Lung (tissue), 11 donors: ENCODE measurements at regions not wholly inside any gene's neighbourhood (a gene's known extent, or its start where the extent isn't known, plus 50 kb on each side); places are given as distances from the start of the nearest gene placed in this dataset.

Source experiments
- ATAC-seq: fragments of 200-7000 bp; cut with Tn5 transposase; one replicate; pipeline ENCODE4 v1.9.1; 2020; ENCODE audit warnings: moderate number of reproducible peaks; ENCODE audit not compliant: insufficient read depth, low FRiP score
- DNase-seq, 3 donors: peaks; one replicate each; pipeline ENCODE4 v3.0.0-alpha.2; 2013 to 2017
- H3K27ac ChIP-seq, 2 donors: one replicate each; pipeline ENCODE4 v1.5.1; 2013; ENCODE audit warnings: mild to moderate bottlenecking in 2 of 2, moderate library complexity in 2 of 2, control low read depth in 1 of 2, inconsistent platforms in 1 of 2, low read depth in 1 of 2, low read length in 1 of 2
- H3K27me3 ChIP-seq, 3 donors: one replicate each; pipeline ENCODE4 v1.5.1; 2013; ENCODE audit warnings: low read length in 2 of 3; ENCODE audit not compliant: control insufficient read depth in 3 of 3, insufficient read depth in 3 of 3
- H3K36me3 ChIP-seq, 4 donors: one replicate each; pipeline ENCODE4 v1.5.1; 2013; ENCODE audit warnings: low read length in 4 of 4, mild to moderate bottlenecking in 1 of 4, moderate library complexity in 1 of 4; ENCODE audit not compliant: control insufficient read depth in 4 of 4, insufficient read depth in 4 of 4
- H3K4me1 ChIP-seq, 5 donors: one replicate each; pipeline ENCODE4 v1.5.1; 2013; ENCODE audit warnings: low read length in 5 of 5, mild to moderate bottlenecking in 2 of 5, moderate library complexity in 1 of 5; ENCODE audit not compliant: control insufficient read depth in 5 of 5, insufficient read depth in 5 of 5
- H3K4me3 ChIP-seq: one replicate; pipeline ENCODE4 v1.5.1; 2013; ENCODE audit warnings: mild to moderate bottlenecking, control low read depth, moderate library complexity
- H3K9ac ChIP-seq, 2 donors: one replicate each; pipeline ENCODE4 v1.5.1; 2013; ENCODE audit warnings: low read length in 2 of 2, control low read depth in 1 of 2; ENCODE audit not compliant: insufficient read depth in 1 of 2
- H3K9me3 ChIP-seq, 4 donors: one replicate each; pipeline ENCODE4 v1.5.1; 2013; ENCODE audit warnings: low read length in 3 of 4, mild to moderate bottlenecking in 1 of 4, moderate library complexity in 1 of 4; ENCODE audit not compliant: control insufficient read depth in 4 of 4, insufficient read depth in 3 of 4
- WGBS, 2 donors: extraction: QIAGEN DNeasy Blood & Tissue Kit; methylation state at CpG; one replicate each; pipeline ENCODE4 v1.1.7; 2013; 5-methylcytosine and 5-hydroxymethylcytosine counted together
- TF ChIP-seq, protein P1 (sequence below): IDR thresholded peaks from 2 replicates; pipeline ENCODE4 v1.5.1; 2012; ENCODE audit warnings: mild to moderate bottlenecking; ENCODE audit errors: control extremely low read depth, extremely low read depth
- donor health status: control.
- donor health status: control.
- donor health status: Bipolar disorder and iron deficiency.
- donor health status: healthy.
- donor health status: DM: yes; HTN: yes; CAD: no.

- Histone ChIP-seq H3K4me1 (no peaks in the 10 kb centered on the region), H3K9me3 (peaks cover 0 to 3% (median 0%) of the 10 kb centered on the region in 4 donors), H3K9ac (no peak overlapping the region), H3K4me3 (no peak overlapping the region), H3K36me3 (no peaks in the 10 kb centered on the region), H3K27ac (no peak overlapping the region), H3K27me3 (no peaks in the 10 kb centered on the region)
- ATAC-seq (no peak), DNase-seq (no peak)
- TF ChIP-seq, protein P1, sequence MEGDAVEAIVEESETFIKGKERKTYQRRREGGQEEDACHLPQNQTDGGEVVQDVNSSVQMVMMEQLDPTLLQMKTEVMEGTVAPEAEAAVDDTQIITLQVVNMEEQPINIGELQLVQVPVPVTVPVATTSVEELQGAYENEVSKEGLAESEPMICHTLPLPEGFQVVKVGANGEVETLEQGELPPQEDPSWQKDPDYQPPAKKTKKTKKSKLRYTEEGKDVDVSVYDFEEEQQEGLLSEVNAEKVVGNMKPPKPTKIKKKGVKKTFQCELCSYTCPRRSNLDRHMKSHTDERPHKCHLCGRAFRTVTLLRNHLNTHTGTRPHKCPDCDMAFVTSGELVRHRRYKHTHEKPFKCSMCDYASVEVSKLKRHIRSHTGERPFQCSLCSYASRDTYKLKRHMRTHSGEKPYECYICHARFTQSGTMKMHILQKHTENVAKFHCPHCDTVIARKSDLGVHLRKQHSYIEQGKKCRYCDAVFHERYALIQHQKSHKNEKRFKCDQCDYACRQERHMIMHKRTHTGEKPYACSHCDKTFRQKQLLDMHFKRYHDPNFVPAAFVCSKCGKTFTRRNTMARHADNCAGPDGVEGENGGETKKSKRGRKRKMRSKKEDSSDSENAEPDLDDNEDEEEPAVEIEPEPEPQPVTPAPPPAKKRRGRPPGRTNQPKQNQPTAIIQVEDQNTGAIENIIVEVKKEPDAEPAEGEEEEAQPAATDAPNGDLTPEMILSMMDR = no peak
- WGBS, 2 donors = 76 to 83% methylated on average over 1 of the region's 1 CpG
These were observed 177.9 kb upstream of the RAB6C start for GRCh38 chr2:129801575-129801974.

- H3K36me3 ChIP-seq = no peaks in the 10 kb centered on the region
- DNase-seq = no peak
- ATAC-seq = no peak
These were observed 177.2 kb upstream of the RAB6C start for GRCh38 chr2:129802290-129802689.

DNA sequence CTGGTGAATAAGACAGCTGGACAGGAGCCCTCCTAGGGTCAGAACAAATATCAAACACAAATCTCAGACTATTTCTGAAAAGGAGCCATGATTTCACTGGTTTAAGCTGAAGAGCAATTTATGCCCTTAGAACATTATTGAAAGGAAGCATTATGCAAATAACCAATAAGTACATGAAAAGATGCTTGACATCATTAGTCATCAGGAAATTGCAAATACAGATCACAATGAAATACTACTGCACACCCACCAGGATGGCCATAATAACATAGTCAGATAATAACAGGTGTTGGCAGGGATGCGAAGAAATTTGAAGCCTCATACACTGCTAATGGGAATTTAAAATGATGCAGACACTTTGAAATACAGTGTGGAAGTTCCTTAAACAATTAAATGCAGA, 176.4 kb upstream of the RAB6C start:
- DNase-seq (no peak), ATAC-seq (no peak)
- H3K4me3 ChIP-seq = no peak overlapping the region
- WGBS, 2 donors = 93 to 95% methylated on average over 1 of the region's 1 CpG
- no peak overlapping the region for H3K27ac ChIP-seq
- TF ChIP-seq, protein P1 = no peak
- no peaks in the 10 kb centered on the region for H3K36me3 ChIP-seq
- H3K4me1 ChIP-seq = no peaks in the 10 kb centered on the region
- H3K9ac ChIP-seq = no peak overlapping the region
- H3K9me3 ChIP-seq = peaks cover 0 to 3% (median 0%) of the 10 kb centered on the region in 4 donors
- no peaks in the 10 kb centered on the region for H3K27me3 ChIP-seq

More at GRCh38 chr2:129802290-129802689, 177.2 kb upstream of the RAB6C start:
- H3K9ac ChIP-seq = no peak overlapping the region
- no peaks in the 10 kb centered on the region for H3K27me3 ChIP-seq
- no peak overlapping the region for H3K4me3 ChIP-seq
- TF ChIP-seq, protein P1 = no peak
- WGBS, 2 donors = 65 to 80% methylated on average over 5 of the region's 5 CpGs
- H3K4me1 ChIP-seq = no peaks in the 10 kb centered on the region
- H3K27ac ChIP-seq = no peak overlapping the region
- peaks cover 0 to 3% (median 0%) of the 10 kb centered on the region in 4 donors for H3K9me3 ChIP-seq

DNA sequence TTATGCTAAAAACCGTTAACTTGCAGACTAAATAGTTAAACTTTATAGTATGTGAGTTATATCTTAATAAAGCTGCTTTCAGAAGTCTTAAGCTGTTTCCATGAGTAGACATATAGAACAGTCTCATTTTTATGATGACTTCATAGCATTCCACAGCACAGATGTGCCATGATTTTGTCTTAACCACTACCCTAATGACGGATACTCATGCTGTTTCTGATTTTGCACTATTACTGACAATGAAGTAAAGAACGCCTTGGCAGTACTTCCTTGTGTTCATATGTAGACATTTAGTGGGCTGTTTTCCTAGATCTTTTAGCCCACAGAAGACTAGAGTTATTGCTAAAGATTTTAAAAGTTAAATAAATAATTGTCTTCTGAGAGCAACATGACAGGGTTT, 175.6 kb upstream of the RAB6C start:
- WGBS, 2 donors = 92 to 95% methylated on average over 3 of the region's 3 CpGs
- peaks cover 0 to 3% (median 0%) of the 10 kb centered on the region in 4 donors for H3K9me3 ChIP-seq
- ATAC-seq (no peak), DNase-seq (no peak)
- no peak overlapping the region for H3K27ac ChIP-seq
- H3K9ac ChIP-seq = no peak overlapping the region
- H3K4me1 ChIP-seq = no peaks in the 10 kb centered on the region
- TF ChIP-seq, protein P1 = no peak
- no peaks in the 10 kb centered on the region for H3K27me3 ChIP-seq
- H3K4me3 ChIP-seq = no peak overlapping the region
- H3K36me3 ChIP-seq = no peaks in the 10 kb centered on the region
